ENCODE measurements at regions not wholly inside any gene's neighbourhood (a gene's known extent, or its start where the extent isn't known, plus 50 kb on each side); places are given as distances from the start of the nearest gene placed in this dataset.

- Histone ChIP-seq H3K27ac (no peak overlapping the region), H3K27me3 (ENCODE audit: insufficient read depth, low read depth, severe bottlenecking) (no peaks in the 10 kb centered on the region), H3K36me3 (no peaks in the 10 kb centered on the region), H3K9me3 (ENCODE audit: severe bottlenecking) (no peaks in the 10 kb centered on the region), H3K4me3 (ENCODE audit: low read depth, low read length) (no peak overlapping the region)
- no peak for TF ChIP-seq CTCF (IDR thresholded peaks at IDR 0.05; ENCODE audit: low read depth, low read length)
- DNase-seq: no peak
These were observed 180.6 kb downstream of the IRS1 start for GRCh38 chr2:226618875-226619605.

GRCh38 chr2:226618544-226618874, 181.1 kb downstream of the IRS1 start:
- H3K27ac ChIP-seq: no peak overlapping the region
- no peak for DNase-seq
- no peak overlapping the region for H3K4me3 ChIP-seq (ENCODE audit: low read depth, low read length)
- no peak for TF ChIP-seq CTCF (IDR thresholded peaks at IDR 0.05; ENCODE audit: low read depth, low read length)
- no peaks in the 10 kb centered on the region for H3K36me3 ChIP-seq
- H3K9me3 ChIP-seq (ENCODE audit: severe bottlenecking): no peaks in the 10 kb centered on the region
- H3K27me3 ChIP-seq (ENCODE audit: insufficient read depth, low read depth, severe bottlenecking): no peaks in the 10 kb centered on the region

- no peak for DNase-seq
- Histone ChIP-seq H3K9me3 (ENCODE audit: severe bottlenecking) (no peaks in the 10 kb centered on the region), H3K4me3 (ENCODE audit: low read depth, low read length) (no peak overlapping the region), H3K27ac (no peak overlapping the region), H3K36me3 (no peaks in the 10 kb centered on the region), H3K27me3 (ENCODE audit: insufficient read depth, low read depth, severe bottlenecking) (no peaks in the 10 kb centered on the region)
- TF ChIP-seq CTCF (IDR thresholded peaks at IDR 0.05; ENCODE audit: low read depth, low read length): no peak
These were observed 183.7 kb downstream of the IRS1 start for GRCh38 chr2:226615891-226616290.

GRCh38 chr2:226611944-226612318, 187.7 kb downstream of the IRS1 start:
- no peaks in the 10 kb centered on the region for H3K9me3 ChIP-seq (ENCODE audit: severe bottlenecking)
- H3K27me3 ChIP-seq (ENCODE audit: insufficient read depth, low read depth, severe bottlenecking): no peaks in the 10 kb centered on the region
- H3K27ac ChIP-seq: no peak overlapping the region
- no peaks in the 10 kb centered on the region for H3K36me3 ChIP-seq
- no peak for DNase-seq
- no peak for TF ChIP-seq CTCF (IDR thresholded peaks at IDR 0.05; ENCODE audit: low read depth, low read length)
- H3K4me3 ChIP-seq (ENCODE audit: low read depth, low read length): no peak overlapping the region

- Histone ChIP-seq H3K27me3 (ENCODE audit: insufficient read depth, low read depth, severe bottlenecking) (no peaks in the 10 kb centered on the region), H3K36me3 (no peaks in the 10 kb centered on the region), H3K4me3 (ENCODE audit: low read depth, low read length) (no peak overlapping the region), H3K27ac (no peak overlapping the region), H3K9me3 (ENCODE audit: severe bottlenecking) (no peaks in the 10 kb centered on the region)
- no peak for DNase-seq
- TF ChIP-seq CTCF (IDR thresholded peaks at IDR 0.05; ENCODE audit: low read depth, low read length): no peak
These were observed 188.2 kb downstream of the IRS1 start for GRCh38 chr2:226611196-226611943.

Measured in WERI-Rb-1 (cell line).